Liver (tissue), 8 donors: ENCODE measurements at regions not wholly inside any gene's neighbourhood (a gene's known extent, or its start where the extent isn't known, plus 50 kb on each side); places are given as distances from the start of the nearest gene placed in this dataset.

Experiments used
- DNase-seq: peaks from one replicate; pipeline ENCODE4 v3.0.0-alpha.2; 2017; ENCODE audit warnings: low spot score
- H3K27ac ChIP-seq, 2 donors: one replicate each; pipeline ENCODE4 v1.7.0; 2013; ENCODE audit warnings: inconsistent platforms in 2 of 2, low read length in 2 of 2, control low read depth in 1 of 2, low read depth in 1 of 2, mild to moderate bottlenecking in 1 of 2
- H3K27me3 ChIP-seq, 4 donors: one replicate each; pipeline versions ENCODE4 v1.6.1 to v1.7.0; 2013; ENCODE audit warnings: low read length in 3 of 4, inconsistent platforms in 1 of 4, mild to moderate bottlenecking in 1 of 4, moderate library complexity in 1 of 4; ENCODE audit not compliant: control insufficient read depth in 4 of 4, insufficient read depth in 4 of 4
- H3K36me3 ChIP-seq, 4 donors: one replicate each; pipeline versions ENCODE4 v1.6.1 to v1.7.0; 2013; ENCODE audit warnings: low read length in 3 of 4, mild to moderate bottlenecking in 3 of 4, low read depth in 1 of 4, moderate library complexity in 1 of 4; ENCODE audit not compliant: control insufficient read depth in 4 of 4, insufficient read depth in 3 of 4
- H3K4me1 ChIP-seq, 4 donors: one replicate each; pipeline versions ENCODE4 v1.6.1 to v1.7.0; 2013; ENCODE audit warnings: low read length in 3 of 4, mild to moderate bottlenecking in 3 of 4, moderate library complexity in 1 of 4; ENCODE audit not compliant: control insufficient read depth in 4 of 4, insufficient read depth in 4 of 4
- H3K4me3 ChIP-seq, 3 donors: one replicate each; pipeline versions ENCODE4 v1.6.1 to v1.7.0; 2013; ENCODE audit warnings: low read length in 3 of 3, control low read depth in 1 of 3, low read depth in 1 of 3, mild to moderate bottlenecking in 1 of 3
- H3K9ac ChIP-seq, 2 donors: one replicate each; pipeline ENCODE4 v1.7.0; 2013; ENCODE audit warnings: low read length in 2 of 2, mild to moderate bottlenecking in 2 of 2, moderate library complexity in 2 of 2, control low read depth in 1 of 2, low read depth in 1 of 2
- H3K9me3 ChIP-seq, 4 donors: one replicate each; pipeline versions ENCODE4 v1.6.1 to v1.7.0; 2013; ENCODE audit warnings: low read length in 3 of 4; ENCODE audit not compliant: control insufficient read depth in 4 of 4
- FOXA1 ChIP-seq: IDR thresholded peaks from 2 replicates; pipeline ENCODE4 v1.6.1; 2016; ENCODE audit warnings: antibody characterized with exemption
- FOXA2 ChIP-seq: IDR thresholded peaks from 2 replicates; pipeline ENCODE4 v1.6.1; 2016; ENCODE audit warnings: antibody characterized with exemption
- GABPA ChIP-seq, 2 donors: IDR thresholded peaks in 1 of 2; conservative IDR thresholded peaks in 1 of 2; 2 replicates each; pipeline ENCODE4 v1.6.1; 2016; ENCODE audit warnings: antibody characterized with exemption in 2 of 2, mild to moderate bottlenecking in 1 of 2, moderate library complexity in 1 of 2
- HNF4G ChIP-seq: IDR thresholded peaks from 2 replicates; pipeline ENCODE4 v1.6.1; 2016; ENCODE audit warnings: antibody characterized with exemption
- JUND ChIP-seq, 2 donors: IDR thresholded peaks; 2 replicates each; pipeline ENCODE4 v1.6.1; 2016; ENCODE audit warnings: antibody characterized with exemption in 2 of 2
- NR2F2 ChIP-seq: IDR thresholded peaks from 2 replicates; pipeline ENCODE4 v1.6.1; 2016; ENCODE audit warnings: antibody characterized with exemption
- RAD21 ChIP-seq, 2 donors: IDR thresholded peaks; 2 replicates each; pipeline ENCODE4 v1.6.1; 2016; ENCODE audit warnings: antibody characterized with exemption in 2 of 2, mild to moderate bottlenecking in 2 of 2
- SP1 ChIP-seq: IDR thresholded peaks from 2 replicates; pipeline ENCODE4 v1.6.1; 2018; ENCODE audit warnings: antibody characterized with exemption, mild to moderate bottlenecking
- TAF1 ChIP-seq: conservative IDR thresholded peaks from 2 replicates; pipeline ENCODE4 v1.6.1; 2016; ENCODE audit warnings: antibody characterized with exemption, mild to moderate bottlenecking
- YY1 ChIP-seq: IDR thresholded peaks from 2 replicates; pipeline ENCODE4 v1.6.1; 2016; ENCODE audit warnings: antibody characterized with exemption, mild to moderate bottlenecking
- WGBS: extraction: QIAGEN DNeasy Blood & Tissue Kit; methylation state at CpG from one replicate; pipeline ENCODE4 v1.1.7; 2013; 5-methylcytosine and 5-hydroxymethylcytosine counted together
- TF ChIP-seq, protein P1 (sequence below): IDR thresholded peaks from 2 replicates; pipeline ENCODE4 v1.6.1; 2016; ENCODE audit warnings: antibody characterized with exemption, mild to moderate bottlenecking
- TF ChIP-seq, protein P2 (sequence below): IDR thresholded peaks from 2 replicates; pipeline ENCODE4 v1.6.1; 2016; ENCODE audit warnings: antibody characterized with exemption
- TF ChIP-seq, protein P3 (sequence below): fragments of 150-350 bp; IDR thresholded peaks from 2 replicates; pipeline ENCODE4 v1.5.1; 2017; ENCODE audit warnings: improper control_type of control experiment, low read depth, low read length; ENCODE audit not compliant: missing input control
- TF ChIP-seq, protein P4 (sequence below): IDR thresholded peaks from 2 replicates; pipeline ENCODE4 v1.6.1; 2016; ENCODE audit warnings: antibody characterized with exemption
- donor health status: healthy.
- donor health status: healthy.
- donor health status: healthy.
- donor health status: healthy.
- donor health status: healthy.

DNA sequence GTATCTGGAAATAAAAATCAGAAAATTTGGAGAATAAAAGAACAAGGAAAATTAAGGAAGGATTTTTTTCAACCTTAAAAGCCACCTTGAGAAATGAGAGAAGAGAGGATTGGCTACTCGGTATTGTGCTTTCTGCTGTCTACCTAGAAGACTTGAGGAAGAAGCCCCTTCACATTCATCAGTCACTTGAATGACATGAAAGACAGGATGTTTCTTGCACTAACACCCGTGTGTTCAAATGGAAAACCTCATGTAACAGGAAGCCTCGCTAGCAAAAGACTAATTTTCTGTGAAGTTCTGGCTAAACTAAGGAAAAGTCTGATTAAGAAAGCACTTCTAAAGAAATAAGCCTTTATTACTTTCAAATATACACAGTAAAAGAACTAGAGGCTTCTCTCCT is 69.9 kb downstream of the OLIG3 start:
- Histone ChIP-seq H3K9ac (no peak overlapping the region), H3K36me3 (no peaks in the 10 kb centered on the region), H3K9me3 (no peaks in the 10 kb centered on the region), H3K27ac (no peak overlapping the region), H3K4me3 (no peak overlapping the region), H3K4me1 (no peaks in the 10 kb centered on the region), H3K27me3 (no peaks in the 10 kb centered on the region)
- TF ChIP-seq RAD21 (IDR thresholded peaks at IDR 0.05) (no peak), TAF1 (no peak), HNF4G (no peak), NR2F2 (no peak), SP1 (no peak), FOXA1 (no peak), JUND (IDR thresholded peaks at IDR 0.05) (no peak), GABPA (IDR thresholded peaks at IDR 0.05 in 1 of 2, conservative IDR thresholded peaks at IDR 0.05 in 1 of 2) (no peak)
- TF ChIP-seq, protein P1, sequence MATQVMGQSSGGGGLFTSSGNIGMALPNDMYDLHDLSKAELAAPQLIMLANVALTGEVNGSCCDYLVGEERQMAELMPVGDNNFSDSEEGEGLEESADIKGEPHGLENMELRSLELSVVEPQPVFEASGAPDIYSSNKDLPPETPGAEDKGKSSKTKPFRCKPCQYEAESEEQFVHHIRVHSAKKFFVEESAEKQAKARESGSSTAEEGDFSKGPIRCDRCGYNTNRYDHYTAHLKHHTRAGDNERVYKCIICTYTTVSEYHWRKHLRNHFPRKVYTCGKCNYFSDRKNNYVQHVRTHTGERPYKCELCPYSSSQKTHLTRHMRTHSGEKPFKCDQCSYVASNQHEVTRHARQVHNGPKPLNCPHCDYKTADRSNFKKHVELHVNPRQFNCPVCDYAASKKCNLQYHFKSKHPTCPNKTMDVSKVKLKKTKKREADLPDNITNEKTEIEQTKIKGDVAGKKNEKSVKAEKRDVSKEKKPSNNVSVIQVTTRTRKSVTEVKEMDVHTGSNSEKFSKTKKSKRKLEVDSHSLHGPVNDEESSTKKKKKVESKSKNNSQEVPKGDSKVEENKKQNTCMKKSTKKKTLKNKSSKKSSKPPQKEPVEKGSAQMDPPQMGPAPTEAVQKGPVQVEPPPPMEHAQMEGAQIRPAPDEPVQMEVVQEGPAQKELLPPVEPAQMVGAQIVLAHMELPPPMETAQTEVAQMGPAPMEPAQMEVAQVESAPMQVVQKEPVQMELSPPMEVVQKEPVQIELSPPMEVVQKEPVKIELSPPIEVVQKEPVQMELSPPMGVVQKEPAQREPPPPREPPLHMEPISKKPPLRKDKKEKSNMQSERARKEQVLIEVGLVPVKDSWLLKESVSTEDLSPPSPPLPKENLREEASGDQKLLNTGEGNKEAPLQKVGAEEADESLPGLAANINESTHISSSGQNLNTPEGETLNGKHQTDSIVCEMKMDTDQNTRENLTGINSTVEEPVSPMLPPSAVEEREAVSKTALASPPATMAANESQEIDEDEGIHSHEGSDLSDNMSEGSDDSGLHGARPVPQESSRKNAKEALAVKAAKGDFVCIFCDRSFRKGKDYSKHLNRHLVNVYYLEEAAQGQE = no peak
- TF ChIP-seq, protein P2, sequence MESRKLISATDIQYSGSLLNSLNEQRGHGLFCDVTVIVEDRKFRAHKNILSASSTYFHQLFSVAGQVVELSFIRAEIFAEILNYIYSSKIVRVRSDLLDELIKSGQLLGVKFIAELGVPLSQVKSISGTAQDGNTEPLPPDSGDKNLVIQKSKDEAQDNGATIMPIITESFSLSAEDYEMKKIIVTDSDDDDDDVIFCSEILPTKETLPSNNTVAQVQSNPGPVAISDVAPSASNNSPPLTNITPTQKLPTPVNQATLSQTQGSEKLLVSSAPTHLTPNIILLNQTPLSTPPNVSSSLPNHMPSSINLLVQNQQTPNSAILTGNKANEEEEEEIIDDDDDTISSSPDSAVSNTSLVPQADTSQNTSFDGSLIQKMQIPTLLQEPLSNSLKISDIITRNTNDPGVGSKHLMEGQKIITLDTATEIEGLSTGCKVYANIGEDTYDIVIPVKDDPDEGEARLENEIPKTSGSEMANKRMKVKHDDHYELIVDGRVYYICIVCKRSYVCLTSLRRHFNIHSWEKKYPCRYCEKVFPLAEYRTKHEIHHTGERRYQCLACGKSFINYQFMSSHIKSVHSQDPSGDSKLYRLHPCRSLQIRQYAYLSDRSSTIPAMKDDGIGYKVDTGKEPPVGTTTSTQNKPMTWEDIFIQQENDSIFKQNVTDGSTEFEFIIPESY = no peak
- TF ChIP-seq, protein P3, sequence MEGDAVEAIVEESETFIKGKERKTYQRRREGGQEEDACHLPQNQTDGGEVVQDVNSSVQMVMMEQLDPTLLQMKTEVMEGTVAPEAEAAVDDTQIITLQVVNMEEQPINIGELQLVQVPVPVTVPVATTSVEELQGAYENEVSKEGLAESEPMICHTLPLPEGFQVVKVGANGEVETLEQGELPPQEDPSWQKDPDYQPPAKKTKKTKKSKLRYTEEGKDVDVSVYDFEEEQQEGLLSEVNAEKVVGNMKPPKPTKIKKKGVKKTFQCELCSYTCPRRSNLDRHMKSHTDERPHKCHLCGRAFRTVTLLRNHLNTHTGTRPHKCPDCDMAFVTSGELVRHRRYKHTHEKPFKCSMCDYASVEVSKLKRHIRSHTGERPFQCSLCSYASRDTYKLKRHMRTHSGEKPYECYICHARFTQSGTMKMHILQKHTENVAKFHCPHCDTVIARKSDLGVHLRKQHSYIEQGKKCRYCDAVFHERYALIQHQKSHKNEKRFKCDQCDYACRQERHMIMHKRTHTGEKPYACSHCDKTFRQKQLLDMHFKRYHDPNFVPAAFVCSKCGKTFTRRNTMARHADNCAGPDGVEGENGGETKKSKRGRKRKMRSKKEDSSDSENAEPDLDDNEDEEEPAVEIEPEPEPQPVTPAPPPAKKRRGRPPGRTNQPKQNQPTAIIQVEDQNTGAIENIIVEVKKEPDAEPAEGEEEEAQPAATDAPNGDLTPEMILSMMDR = no peak
- 61% methylated on average over 3 of the region's 3 CpGs for WGBS
- DNase-seq = no peak

DNA sequence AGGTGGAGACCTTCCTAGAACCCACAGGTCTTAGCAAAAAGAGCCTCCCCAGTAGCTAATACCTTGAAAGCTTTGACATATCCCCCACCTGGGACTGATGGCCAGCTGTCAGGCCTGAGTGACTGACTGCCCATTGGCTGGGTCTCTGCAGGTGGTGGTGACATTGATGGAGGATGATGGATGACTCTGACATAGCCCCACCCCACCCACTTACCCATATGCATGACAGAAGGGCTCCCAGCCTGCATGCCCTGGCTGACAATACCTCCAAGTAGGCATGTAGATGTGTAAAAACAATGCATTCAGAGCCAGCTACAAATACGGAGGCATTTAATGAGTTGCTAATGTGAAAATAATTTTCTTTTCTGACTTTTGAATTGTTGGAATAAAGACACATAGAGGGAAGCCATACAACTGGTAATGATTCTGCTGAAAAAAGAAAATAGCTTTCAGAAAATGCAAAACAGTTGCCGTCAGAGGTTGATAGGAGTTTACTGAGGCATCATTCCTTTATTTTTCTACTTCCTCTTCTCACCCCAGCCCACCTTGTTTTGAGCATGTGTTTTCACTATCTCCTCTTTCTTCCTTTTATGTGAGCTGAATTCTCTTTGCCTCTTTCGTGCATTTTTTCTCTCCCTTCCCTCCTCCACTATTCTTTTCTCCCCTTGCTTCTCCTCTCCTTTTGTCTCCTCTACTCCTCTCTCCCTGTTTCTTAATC is 70.6 kb downstream of the OLIG3 start:
- no peak for DNase-seq
- no peak overlapping the region for H3K27ac ChIP-seq
- H3K9ac ChIP-seq = no peak overlapping the region
- H3K4me1 ChIP-seq = no peaks in the 10 kb centered on the region
- H3K27me3 ChIP-seq = no peaks in the 10 kb centered on the region
- no peaks in the 10 kb centered on the region for H3K36me3 ChIP-seq
- WGBS = 79% methylated on average over 3 of the region's 3 CpGs
- TF ChIP-seq HNF4G (no peak), JUND (IDR thresholded peaks at IDR 0.05) (no peak), YY1 (no peak), TAF1 (no peak), SP1 (no peak), FOXA2 (no peak)
- TF ChIP-seq, protein P4, sequence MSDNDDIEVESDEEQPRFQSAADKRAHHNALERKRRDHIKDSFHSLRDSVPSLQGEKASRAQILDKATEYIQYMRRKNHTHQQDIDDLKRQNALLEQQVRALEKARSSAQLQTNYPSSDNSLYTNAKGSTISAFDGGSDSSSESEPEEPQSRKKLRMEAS = no peak
- TF ChIP-seq, protein P3 = no peak
- TF ChIP-seq, protein P2 = no peak
- H3K9me3 ChIP-seq = no peaks in the 10 kb centered on the region
- no peak overlapping the region for H3K4me3 ChIP-seq
